ENCODE measurements at regions not wholly inside any gene's neighbourhood (a gene's known extent, or its start where the extent isn't known, plus 50 kb on each side); places are given as distances from the start of the nearest gene placed in this dataset.
"Not testable (repeated sequence)": the region's sequence is repeated elsewhere in the genome, so short reads cannot be mapped to it uniquely, and the experiment has no call there.

DNA sequence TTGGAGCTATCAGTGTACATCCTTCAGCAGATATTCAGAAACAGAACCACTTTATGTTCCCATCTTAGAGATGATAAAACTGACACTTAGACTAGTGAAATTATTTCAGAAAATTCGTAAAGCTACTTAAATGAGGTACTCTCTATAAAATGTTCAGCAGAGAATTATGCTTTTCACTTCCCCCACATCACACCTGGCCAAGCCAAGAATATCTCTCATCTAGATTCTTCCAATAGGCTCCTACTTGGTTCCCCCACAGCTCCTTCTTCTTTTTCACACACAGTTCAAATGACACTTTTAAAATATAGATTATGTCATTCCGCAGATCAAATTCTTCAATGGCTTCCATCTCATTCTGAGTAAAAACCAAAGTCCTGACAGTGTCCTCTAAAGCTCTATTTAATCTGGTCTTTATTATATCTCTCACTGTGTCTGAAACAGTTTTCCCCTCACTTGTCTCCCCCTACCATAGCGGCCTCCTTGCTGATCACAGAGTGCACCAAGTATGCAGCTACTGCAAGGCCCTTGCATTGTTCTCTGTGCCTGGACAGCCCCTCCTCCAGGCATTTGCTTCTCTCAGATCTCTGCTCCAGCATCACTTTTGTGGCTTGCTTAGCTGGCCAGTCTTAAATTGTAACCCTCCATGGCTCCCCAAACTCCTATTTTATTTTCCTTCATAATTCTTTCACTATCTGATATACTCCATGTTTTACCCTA lies 736.8 kb upstream of the USP15 start:
- DNase-seq (ENCODE audit: low read depth in 3 of 3, low spot score in 2 of 3), result no peak

DNA sequence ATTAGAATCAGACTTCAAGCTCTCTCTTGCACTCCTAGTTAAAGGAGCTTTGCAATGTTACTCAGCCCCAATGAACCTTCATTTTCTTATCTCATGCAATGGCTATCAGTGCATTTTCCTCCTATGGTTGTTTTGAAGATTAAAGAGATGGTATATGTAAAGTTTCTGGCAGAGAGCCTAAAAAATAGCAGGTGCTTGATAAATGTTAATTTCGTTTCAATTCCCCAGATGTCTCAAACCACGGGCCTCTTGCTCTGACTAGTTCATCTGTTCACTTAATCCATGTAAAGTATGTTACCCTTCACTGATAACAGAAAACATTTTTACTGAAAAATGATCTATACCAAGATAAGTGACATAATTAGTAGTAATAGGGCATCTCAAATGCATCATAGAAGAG lies 735.4 kb upstream of the USP15 start:
- DNase-seq (ENCODE audit: low read depth in 3 of 3, low spot score in 2 of 3), result no peak

DNA sequence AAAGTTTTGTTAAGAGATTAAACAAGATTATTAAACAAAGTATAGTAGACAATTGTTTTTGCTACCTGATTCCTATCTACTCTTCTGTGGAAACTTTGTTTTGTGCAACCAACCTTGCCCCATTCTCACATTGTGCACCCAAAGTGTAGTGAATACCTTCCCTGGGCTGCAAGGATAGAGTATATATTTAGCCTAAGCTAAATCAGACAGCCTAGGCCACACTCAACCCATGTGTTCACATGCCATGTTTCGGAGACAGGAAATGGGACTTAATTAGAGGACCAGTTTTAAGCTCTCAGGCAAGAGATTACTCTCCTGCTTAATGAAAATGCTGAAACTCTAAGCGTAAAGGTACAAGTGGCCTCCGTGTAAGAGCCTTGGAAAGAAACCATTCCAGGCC lies 734.9 kb upstream of the USP15 start:
- DNase-seq (ENCODE audit: low read depth in 3 of 3, low spot score in 2 of 3), result no peak

DNA sequence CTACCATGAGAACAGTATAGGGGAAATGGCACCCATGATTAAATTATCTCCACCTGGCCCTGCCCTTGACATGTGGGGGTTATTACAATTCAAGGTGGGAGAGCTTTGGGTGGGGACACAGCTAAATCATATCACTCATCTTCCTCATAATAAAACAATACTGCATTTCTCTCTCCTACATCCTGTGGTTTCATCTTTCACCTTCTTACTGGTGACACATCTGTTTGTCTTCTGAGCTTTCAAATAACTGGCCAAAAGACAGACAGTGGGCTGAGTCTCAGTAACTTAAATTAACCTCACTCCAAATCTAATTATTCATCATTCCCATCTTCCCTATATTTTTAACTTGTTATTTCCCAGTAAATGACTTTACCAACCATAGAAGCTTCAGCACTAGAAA lies 729.7 kb upstream of the USP15 start:
- DNase-seq (ENCODE audit: low read depth in 3 of 3, low spot score in 2 of 3), result no peak

DNA sequence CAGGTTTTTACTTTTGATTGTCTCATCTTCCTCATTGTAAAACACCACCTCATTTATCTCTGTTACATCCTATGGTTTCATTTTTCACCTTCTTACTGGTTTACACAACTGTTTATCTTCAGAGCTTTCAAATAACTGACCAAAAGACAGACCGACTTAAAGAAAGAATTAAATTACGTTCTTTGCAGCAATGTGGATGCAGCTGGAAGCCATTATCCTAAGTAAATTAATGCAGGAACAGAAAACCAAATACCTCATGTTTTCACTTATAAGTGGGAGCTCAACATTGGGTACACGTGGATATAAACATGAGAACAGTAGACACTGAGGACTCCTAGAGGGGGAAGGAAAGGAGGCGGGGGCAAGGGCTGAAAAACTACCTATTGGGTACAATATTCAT lies 729.0 kb upstream of the USP15 start:
- no peak for DNase-seq (ENCODE audit: low read depth in 3 of 3, low spot score in 2 of 3)

DNA sequence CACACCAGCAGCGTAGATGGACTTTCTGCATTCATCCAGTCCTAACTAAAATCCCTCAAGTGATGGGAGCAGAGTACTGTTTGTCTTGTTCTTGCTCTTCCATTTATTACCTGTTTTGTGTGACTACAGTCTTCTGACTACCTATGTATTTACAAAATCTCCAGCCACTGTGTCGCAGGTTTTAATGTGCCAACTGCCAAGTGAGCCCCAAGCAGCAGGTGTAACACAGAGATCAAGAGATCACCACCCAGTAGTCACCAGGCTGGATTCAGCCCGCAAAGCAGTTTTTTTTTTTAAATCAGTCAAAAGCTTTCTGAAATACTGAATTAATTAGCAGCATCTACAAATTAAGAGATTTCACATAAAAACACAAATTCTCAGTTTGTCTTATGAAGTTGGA lies 724.1 kb upstream of the USP15 start:
- DNase-seq (ENCODE audit: low read depth in 3 of 3, low spot score in 2 of 3), result no peak

DNA sequence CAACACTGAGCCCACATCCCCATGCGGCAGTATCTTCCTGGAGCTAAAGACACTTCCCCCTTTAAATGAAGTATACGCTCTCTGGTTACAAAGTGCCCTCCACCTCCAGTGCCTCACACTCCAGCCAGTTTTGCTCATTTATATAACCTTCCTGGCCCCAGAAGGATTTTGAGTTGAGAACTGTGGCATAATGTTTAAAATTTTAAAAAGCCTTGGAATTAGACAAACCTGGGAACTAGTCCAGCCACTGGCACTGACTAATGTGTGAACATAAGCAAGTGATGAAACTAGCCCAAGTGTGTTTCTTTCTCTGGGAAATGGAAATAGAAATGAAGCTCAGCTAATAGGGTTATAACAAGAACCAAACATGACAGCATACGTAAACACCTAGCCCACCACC lies 723.7 kb upstream of the USP15 start:
- no peak for DNase-seq (ENCODE audit: low read depth in 3 of 3, low spot score in 2 of 3)

DNA sequence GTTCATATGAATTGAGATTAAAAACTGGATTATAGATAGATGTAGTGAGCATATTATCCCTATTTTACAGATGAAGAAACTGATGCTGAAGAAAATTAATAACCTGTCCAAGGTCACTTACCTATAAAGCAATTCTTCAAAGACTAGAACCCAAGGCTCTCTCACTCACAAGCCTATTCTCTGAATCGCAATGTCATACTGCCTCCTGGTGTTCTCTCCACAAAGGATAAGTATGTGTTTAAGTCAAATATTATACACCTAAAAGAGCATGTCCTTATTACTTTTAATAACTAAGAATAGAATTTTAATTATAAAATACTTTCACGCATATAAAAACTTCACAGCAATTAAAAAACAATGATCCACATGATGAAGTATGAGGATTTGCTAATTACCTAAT lies 721.3 kb upstream of the USP15 start:
- no peak for DNase-seq (ENCODE audit: low read depth in 3 of 3, low spot score in 2 of 3)

DNA sequence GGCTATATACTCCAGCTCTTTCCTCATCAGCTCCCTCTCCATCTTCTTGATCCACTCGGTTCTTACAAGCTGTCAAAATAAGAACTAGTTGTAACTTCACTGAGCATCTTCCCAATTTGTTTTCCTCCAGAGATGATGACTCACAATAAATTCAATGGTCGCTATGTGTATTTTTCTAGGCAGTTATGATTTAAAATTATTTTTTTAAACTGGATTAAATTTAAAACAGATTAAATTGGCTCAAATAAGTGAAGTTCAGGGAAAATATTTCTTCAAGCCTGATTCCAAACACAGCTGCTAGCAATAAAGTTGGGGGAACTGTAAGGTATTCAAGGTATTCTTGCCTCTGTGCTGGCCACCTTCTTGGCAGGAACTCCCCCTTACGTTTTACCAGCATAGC lies 717.7 kb upstream of the USP15 start:
- DNase-seq (ENCODE audit: low read depth in 3 of 3, low spot score in 2 of 3), result no peak

DNA sequence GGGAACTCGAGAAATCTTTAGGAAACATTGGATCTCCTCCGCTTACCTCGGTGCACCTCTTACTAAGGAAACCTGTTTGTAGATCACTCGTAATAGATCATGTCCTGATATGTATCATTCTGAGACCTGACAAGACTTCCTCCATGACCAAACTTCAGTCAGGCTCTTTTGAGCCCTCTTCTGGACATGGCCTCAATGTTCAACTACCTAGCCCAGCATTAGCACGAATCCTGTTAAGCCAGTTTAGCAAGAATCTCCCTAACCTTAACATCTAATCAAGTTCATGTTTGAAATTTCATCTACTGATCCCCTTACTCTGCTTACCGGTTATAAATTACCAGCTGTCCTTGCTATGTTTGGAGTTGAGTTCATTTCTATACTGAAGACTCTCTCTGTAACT lies 713.9 kb upstream of the USP15 start:
- no peak for DNase-seq (ENCODE audit: low read depth in 3 of 3, low spot score in 2 of 3)

DNA sequence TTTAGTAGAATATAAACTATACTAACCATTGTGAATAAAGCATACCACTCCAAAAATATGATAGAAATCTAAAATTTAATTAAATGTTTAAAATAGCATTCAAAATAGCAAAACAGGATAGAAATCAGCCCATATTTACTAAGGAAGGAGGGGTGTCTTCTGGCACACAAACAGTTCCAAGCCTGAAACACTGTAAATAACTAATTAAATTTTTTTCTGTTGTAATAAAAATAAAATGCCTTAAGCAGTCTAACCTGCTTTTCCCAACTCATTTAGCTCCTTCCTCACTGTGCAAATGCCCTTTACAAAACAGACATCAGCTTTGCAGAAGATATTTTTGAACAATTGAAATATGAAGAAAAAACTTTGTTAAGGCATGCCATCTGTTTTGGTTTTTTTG lies 707.1 kb upstream of the USP15 start:
- no peak for DNase-seq (ENCODE audit: low read depth in 3 of 3, low spot score in 2 of 3)

DNA sequence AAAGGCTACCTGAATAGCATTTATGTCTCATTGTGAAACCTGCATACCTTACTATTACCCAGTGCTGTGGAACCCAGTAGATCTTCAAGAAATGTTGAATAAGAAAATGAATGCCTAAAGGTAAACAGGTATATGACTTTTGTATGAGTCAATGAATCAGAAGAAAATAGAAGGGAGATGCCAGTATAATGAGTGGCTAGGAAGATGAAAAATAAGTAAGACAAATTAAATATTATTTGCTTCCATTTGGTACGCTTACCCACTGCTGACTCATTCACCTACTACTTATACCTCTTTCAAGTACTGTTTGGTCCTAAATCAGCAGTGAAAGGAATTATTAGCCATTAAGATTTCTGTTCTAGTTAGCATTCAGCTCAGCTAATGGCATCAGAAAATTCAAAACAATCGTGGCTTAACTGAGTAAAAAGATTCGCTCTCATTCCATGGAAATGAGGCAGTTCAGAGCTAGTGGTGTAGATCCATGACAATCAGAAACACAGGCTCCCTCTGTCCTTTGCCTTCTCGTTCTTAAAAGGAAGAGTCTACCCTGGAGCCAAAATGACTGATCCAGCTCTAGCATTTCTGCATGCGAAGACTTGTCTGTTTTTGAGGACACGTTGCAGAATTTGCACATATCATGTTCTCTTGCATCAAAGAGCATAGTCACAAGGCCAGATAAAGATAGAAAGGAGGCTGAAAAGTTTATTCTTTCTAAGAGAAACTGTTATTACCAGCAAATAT lies 705.8 kb upstream of the USP15 start:
- DNase-seq (ENCODE audit: low read depth in 3 of 3, low spot score in 2 of 3), result no peak

DNA sequence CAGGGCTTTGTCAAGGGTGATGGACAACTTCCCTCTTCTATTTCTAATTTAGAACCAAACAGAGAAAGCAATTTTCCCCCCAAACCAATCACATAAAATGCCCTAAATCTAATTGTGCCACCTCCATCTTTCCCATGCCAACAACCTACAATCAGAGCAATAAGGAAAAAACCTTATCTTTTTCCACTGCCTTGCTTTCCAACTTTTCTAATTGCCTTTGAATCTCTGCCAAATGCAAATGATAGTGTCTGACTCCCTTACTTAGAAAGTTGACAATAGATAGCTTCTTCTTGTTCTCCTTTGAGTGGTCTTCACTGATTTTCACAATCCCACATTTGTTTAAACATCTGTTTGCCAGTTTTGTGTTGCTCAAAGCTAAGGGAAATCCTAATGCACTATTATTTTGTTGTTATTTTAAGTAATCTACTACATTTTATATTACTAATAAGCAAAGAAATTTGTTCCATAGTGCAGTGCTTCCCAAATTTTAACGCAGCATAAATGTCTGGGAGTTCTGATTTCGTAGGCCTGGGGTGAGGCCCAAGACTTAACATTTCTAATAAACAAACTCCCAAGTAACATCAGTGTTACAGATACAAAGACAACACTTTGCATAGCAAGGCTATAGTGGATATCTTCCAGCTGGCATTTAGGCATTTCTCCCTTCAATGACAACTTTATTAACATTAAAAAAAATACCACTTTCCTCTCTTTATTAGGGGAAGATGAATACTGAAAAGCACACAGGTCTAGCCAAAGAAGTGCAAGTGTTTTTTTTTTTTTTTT lies 696.3 kb upstream of the USP15 start:
- DNase-seq (ENCODE audit: low read depth in 3 of 3, low spot score in 2 of 3), result no peak

DNA sequence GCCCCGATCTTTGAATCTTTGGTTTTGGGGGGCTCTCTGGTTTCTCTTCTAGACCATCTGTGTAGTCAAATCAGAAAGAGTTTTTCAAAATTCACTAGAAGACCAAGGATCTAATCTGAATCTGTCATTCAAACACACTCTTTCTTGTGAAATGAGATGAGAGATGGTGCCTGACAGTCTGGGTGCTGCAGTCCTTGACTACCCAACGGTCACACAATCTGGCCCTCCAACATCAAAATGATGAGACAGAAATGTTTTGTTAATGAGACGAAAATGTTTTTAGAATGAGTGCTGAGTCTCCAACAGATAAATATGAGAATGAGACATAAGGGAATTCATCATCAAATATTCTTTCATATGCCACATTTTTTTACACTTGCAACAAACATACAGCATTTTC lies 695.7 kb upstream of the USP15 start:
- DNase-seq (ENCODE audit: low read depth in 3 of 3, low spot score in 2 of 3), result no peak

DNA sequence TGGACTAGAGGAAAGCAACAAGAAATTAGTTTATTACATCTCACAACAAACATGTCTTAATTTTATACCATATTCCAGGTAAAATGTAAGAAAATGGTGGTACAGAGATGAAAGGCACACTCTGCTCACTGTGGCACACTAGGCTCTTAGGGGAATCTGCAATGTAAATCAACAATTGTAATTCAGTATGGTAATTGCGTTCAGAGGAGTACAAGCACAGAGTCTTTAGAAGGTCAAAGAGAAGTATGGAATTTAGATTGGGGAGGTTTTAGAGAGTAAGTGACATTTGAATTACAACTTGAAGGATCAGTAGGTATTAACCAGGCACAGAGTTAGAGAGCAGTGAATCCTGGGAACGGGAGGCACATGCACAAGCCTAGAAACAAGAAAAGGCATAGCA lies 694.0 kb upstream of the USP15 start:
- DNase-seq (ENCODE audit: low read depth in 3 of 3, low spot score in 2 of 3), result no peak

DNA sequence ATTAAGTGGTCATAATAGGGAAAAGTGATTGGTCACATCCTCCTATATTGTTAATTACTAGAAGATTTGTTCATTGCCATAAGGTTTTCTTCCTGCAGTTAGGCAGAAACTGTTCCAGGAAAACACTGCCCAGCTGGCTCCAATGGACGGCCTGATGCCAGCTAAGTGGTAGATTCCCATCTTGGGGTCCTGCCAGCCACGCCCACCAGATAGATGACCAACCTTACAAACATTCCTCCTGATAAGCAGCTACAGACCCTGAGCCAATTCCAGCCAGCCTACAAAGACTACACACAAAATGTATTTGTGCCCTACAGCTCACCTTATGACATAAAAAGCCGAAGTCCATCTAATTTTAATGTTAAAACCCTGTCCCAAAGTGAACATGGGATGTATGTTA lies 685.9 kb upstream of the USP15 start:
- DNase-seq (ENCODE audit: low read depth in 3 of 3, low spot score in 2 of 3), result no peak

DNA sequence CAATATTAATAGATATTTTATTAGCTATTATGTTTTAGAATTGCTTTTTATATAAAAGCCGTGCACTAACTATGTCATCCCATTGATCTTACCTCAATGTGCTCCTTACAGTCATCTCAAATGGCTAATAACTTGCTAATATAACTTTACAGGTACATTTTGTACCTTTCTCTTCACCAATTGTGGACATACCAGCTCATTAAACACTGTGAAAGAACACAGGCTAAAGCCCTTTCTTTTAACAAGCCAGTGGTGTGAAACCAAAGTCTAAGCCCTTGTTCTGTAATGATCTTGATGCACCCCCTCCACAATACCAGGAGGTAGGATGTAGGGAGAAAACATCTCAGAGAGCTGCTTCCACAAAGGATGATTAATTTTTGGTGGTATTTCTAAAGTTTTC lies 675.3 kb upstream of the USP15 start:
- no peak for DNase-seq (ENCODE audit: low read depth in 3 of 3, low spot score in 2 of 3)

DNA sequence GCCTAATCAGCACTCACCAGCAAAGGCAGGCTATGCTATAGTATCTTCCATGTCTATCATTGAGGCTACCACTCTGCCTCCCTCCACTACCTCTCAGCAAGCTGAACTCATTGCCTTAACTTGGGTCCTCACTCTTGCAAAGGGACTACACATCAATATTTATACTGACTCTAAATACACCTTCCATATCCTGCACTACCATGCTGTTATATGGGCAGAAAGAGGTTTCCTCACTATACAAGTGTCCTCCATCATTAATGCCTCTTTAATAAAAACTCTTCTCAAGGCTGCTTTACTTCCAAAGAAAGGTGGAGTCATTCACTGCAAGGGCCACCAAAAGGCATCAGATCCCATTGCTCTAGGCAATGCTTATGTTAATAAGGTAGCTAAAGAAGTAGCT lies 669.3 kb upstream of the USP15 start:
- not testable (repeated sequence) for DNase-seq (ENCODE audit: low read depth in 3 of 3, low spot score in 2 of 3)

DNA sequence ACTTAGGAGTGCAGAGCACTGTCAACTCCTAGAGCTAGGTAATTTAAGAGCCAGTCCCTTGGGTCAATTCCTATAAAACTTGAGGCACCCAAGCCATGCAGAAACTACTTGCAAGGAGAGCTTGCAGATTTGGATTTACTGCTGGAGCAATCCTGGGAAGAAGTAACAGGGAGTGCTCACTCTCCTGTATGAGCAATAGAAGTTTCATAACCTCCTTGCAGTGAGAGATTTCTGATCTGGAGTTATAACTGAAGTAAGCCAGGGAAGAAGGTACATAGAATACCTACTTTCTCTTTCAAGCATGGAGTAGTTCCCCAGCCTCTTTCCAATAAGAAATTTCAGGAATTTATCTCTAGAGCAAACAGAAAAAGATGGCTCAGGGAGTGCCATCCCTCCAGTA lies 650.1 kb upstream of the USP15 start:
- DNase-seq (ENCODE audit: low read depth in 3 of 3, low spot score in 2 of 3), result no peak

DNA sequence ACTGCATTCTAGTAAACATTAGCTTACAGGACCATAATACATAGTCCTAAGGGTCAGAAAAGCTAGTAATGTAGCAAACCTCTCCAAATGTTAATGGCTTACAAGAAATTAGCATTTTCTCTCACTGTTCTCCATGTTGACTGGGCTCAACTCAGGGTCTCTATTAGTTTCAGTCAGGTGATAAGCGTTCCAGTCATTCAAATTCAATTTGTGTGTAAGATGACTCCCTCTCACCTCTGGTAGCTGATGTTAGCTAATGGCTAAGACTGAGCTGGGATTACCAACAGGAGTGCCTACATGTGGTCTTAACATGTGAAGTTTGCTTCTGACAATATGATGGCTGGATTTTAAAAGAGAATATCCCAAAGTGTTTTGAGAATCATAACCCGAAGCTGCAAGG lies 630.5 kb upstream of the USP15 start:
- DNase-seq (ENCODE audit: low read depth in 3 of 3, low spot score in 2 of 3), result no peak

DNA sequence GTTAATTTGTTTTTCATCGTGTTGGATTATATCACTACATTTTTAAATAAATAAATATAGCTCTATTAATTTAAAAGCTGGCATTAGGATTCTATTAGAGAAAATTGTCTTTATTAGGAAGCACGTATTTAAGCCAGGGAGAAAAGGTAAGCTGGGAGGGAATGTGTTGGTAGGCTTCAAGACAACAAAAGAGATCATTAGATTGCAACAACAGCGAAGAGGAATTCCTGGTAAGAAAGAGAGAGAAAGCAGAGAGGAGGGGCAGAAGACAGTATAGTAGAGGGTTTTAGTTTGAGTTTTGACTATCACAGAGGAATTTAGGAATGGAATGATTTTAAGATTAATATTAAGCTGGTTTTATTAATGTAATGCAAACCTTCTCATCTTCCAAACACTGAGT lies 613.6 kb upstream of the USP15 start:
- DNase-seq (ENCODE audit: low read depth in 3 of 3, low spot score in 2 of 3), result no peak

DNA sequence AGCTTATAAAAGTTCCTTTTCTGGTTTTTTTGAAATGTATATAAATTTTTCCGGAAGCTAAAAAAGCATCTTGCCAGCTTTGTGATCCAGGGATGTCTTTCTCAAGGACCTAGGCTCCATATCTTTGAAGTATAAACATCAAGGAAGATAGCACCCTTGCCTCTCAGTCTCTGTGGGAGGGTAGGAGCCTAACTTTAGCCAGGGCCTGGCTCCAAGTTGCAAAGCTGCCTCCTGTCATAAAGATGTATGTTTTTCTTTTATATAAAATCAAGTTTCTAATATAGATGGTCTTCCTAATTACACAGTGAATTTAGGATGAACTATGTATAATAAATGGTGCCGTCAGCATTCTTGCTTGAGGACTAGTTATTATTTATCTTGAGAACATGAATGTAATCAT lies 612.6 kb upstream of the USP15 start:
- no peak for DNase-seq (ENCODE audit: low read depth in 3 of 3, low spot score in 2 of 3)

Measured in right renal cortex interstitium (tissue), 3 donors.